Stimulated activated CD4-positive, alpha-beta T cell treated with anti-CD3 and anti-CD28 coated beads, Interleukin-2, amount 100 ng/mL, for 48 hours (primary cell): ENCODE measurements at regions not wholly inside any gene's neighbourhood (a gene's known extent, or its start where the extent isn't known, plus 50 kb on each side); places are given as distances from the start of the nearest gene placed in this dataset.

Experiments used
- DNase-seq, 2 donors: peaks; one replicate each; pipeline ENCODE4 v3.0.0-alpha.2; 2020

- DNase-seq = no peak
Measured at GRCh38 chr5:29122306-29122705, 2071.2 kb upstream of the CDH6 start.

- no peak for DNase-seq
Measured at GRCh38 chr5:29114331-29114768, 2076.0 kb upstream of the CDH9 start.

GRCh38 chr5:29113516-29113915 lies 2075.1 kb upstream of the CDH9 start:
- DNase-seq = no peak

- no peak for DNase-seq
Measured at GRCh38 chr5:29099585-29099984, 2061.2 kb upstream of the CDH9 start.

DNA sequence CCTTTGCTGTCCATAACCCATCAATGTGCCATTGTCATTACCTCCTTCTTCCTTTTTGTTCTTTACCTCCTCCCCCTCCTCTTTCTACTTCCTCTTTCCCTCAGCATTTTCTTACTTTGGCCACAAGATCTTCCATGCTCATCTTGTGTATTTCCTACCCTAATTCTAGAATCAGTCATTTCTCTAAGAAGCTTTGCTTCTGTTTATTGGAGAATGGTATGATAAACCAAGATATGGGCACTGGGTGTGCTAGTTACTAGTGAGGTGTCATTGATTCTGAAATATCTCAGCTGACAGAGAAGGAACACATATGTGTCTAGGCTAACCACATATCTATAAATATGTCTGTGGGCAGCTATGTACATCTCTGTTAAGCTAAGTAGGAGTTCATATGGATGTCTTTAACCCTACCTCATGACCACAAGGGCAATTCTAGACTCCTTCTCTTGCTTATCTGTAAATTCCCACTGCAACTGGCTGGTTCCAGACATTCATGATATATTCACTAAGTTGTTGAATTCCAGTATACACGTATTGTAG lies 2051.3 kb upstream of the CDH9 start:
- no peak for DNase-seq

GRCh38 chr5:29085142-29085541 lies 2046.8 kb upstream of the CDH9 start:
- no peak for DNase-seq

DNA sequence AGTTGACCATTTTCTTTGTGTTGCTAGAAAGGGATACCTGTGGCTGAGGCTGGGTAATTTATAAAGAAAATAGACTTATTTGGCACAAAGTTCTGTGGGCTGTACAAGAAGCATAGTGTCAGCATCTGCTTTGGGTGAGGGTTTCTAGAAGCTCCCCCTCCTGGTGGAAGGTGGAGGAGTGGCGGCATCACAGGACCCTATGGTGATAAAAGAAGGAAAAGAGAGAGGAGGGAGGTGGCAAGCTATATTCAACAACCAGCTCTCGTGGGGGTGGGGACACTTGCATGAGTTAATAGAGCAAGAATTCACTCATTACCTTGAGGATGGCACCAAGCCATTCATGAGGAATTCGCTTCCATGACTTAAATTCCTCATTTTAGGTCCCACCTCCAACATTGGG lies 2041.4 kb upstream of the CDH9 start:
- no peak for DNase-seq

- no peak for DNase-seq
Measured at GRCh38 chr5:29077451-29077850, 2039.1 kb upstream of the CDH9 start.

DNA sequence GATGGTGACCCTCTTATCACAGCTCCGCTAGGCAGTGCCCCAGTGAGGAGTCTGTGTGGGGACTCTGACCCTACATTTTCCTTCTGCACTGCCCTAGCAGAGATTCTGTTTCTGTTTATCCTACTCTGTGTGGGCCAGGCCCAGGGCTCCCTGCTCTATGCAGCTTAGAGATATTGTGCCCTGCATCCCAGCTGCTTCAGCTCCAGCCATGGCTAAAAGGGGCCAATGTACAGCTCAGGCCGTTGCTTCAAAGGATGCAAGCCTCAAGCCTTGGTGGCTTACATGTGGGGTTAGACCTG lies 2030.7 kb upstream of the CDH9 start:
- DNase-seq = no peak

DNA sequence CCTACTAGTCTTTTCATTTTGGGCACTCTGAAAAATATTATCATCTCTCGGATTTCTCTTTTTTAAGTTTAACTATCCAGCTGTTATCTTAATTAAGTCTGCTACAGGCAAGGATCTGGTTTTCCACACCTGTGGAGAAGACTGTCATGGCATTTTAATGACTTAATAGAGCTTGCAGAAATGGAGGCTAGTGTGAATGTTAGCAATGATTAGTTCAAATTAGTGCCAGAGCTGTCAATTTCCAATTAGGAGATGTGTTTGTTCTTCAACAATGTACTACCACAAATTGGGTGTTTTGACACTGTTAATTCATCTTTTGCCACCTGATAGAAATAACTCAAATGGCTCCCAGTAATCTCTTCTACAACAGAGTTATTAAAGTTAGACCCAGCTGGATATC lies 2023.0 kb upstream of the CDH9 start:
- DNase-seq = no peak

DNA sequence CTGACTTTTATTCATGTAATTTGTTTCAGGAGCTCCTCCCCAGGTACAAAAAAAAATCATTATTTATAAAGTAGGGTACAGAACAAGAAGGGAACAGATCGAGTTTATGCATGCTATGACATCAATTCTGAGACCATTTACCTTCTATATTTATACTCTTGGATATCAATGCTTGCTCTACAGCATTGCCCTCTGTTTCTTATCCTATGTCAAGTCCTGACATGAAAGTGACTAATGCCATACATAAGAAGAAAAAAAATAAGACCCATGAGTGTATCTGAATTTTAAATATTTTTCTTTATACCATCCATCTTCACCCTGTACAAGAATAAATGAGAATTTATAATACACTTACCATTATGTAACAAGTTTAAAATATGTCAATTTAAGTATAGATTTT lies 2016.3 kb upstream of the CDH9 start:
- no peak for DNase-seq

DNA sequence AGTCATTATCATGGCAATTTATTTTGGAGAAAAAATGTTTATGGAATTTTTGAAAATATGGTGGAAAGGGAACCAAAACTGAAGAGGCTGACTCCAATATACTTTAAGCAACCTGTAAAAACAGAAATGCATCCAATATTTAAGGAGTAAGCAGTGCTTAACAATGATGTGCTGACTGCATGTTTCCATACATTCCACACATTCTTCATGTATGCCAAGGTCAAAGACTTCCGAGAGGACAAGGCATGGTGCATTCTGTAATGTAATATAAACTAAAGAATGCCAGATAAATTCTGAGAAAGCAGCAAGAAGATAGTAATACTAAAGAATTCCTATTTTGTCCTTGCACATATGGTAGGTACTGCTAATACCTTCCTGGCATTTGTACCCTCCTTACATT lies 2015.9 kb upstream of the CDH9 start:
- DNase-seq = no peak

GRCh38 chr5:29051509-29051908 lies 2013.1 kb upstream of the CDH9 start:
- DNase-seq = no peak

DNA sequence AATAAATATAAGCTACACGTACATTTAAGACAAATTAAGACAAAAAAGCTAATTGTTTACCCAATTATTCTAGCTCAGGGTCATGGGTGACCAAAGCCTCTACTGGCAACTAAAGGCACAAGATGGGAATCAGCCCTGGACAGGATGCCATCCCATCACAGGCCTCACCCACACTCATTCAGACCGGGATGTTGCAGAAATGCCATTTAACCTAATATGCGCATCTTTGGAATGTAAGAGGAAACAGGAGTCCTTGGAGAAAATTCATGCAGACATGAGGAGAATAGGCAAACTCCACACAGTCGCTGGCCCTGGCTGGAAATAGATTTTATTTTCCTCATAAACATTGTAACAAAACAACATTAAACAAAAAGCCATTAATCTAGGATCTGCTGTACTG lies 2003.8 kb upstream of the CDH9 start:
- DNase-seq = no peak

DNA sequence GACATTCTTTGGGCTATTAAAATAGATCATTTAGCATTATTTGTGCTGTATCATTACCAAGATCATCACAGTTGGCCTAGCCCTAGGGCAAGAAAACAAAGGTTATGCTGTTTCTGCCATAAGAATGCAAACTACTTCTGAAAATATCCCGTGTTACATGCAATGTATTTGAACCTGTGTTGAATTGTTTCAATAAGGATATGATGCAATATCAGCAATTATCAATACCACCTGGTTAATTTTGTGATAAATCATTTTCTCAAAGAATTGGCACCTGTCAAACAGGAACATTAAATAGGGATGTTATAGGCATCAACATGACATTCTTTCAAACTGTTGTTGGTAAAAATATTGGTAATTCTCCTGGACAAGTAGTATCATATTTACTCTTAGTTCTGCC lies 2002.0 kb upstream of the CDH9 start:
- DNase-seq = no peak

DNA sequence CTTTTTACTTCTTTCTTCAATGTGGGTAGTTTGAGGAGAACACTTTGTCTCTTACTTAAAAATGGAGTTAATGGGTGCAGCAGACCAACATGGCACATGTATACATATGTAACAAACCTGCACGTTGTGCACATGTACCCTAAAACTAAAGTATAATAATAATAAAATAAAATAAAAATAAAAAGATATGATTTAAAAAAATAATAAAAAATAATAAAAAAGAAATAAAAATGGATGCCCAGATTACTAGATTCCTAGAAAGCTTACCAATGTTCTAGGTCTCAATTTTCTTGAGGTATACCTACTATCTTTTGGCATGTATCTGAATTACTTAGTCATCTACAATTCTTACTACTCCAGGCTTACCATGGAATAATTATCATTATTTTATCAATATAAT lies 2001.6 kb upstream of the CDH9 start:
- DNase-seq = no peak

- no peak for DNase-seq
Measured at GRCh38 chr5:29037716-29038115, 1999.3 kb upstream of the CDH9 start.

DNA sequence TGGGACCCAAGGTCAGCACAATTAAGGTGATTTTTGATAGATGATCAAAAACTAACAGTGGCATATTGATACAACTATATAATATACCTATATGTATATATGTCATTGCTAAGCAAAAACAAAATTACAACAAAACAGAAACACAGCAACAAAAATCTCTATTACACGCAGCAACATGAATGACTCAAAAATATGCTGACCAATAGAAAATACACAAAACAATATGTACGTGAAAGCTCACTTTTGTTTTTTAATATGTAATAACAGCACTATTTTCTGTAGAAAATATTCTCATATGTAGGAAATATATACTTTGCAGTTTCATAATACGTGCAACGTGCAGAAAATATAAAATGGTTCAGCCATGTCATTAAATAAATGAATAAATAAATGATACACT lies 1985.7 kb upstream of the CDH9 start:
- no peak for DNase-seq

GRCh38 chr5:29023541-29023940 lies 1985.2 kb upstream of the CDH9 start:
- DNase-seq = no peak

GRCh38 chr5:29017501-29017900 lies 1979.1 kb upstream of the CDH9 start:
- no peak for DNase-seq

GRCh38 chr5:29016067-29016466 lies 1977.7 kb upstream of the CDH9 start:
- no peak for DNase-seq

- no peak for DNase-seq
Measured at GRCh38 chr5:29015523-29015922, 1977.1 kb upstream of the CDH9 start.

DNA sequence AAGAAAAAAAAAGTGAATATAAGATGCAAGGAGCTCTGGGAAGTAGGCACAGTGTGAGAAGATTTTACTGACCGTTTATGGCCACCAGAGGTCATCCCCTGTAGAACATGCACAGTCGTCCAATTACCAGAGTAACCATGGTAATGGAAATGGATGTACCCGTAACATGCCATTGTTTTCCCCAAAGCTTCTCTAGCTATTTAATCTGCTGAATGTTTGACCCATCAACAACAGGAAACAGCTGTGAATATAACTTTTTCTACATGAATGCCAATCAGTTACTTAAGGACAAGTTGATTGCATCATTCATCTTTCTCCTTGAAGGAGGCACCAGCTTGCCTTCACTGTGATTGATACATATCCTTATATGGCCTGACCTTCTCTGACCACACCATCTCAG lies 1967.0 kb upstream of the CDH9 start:
- DNase-seq = no peak

GRCh38 chr5:29002481-29002880 lies 1964.1 kb upstream of the CDH9 start:
- DNase-seq = no peak

- DNase-seq = no peak
Measured at GRCh38 chr5:29001666-29002065, 1963.3 kb upstream of the CDH9 start.

DNA sequence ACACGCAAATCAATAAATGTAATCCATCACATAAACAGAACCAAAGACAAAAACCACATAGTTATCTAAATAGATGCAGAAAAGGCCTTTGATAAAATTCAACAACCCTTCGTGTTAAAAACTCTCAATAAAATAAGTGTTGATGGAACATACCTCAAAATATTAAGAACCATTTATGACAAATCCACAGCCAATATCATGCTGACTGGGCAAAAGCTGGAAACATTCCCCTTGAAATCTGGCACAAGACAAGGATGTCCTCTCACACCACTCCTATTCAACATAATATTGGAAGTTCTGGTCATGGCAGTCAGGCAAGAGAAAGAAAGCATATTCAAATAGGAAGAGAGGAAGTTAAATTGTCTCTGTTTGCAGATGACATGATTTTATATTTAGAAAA lies 1946.3 kb upstream of the CDH9 start:
- DNase-seq = no peak
